ENCODE measurements at regions not wholly inside any gene's neighbourhood (a gene's known extent, or its start where the extent isn't known, plus 50 kb on each side); places are given as distances from the start of the nearest gene placed in this dataset.

DNA sequence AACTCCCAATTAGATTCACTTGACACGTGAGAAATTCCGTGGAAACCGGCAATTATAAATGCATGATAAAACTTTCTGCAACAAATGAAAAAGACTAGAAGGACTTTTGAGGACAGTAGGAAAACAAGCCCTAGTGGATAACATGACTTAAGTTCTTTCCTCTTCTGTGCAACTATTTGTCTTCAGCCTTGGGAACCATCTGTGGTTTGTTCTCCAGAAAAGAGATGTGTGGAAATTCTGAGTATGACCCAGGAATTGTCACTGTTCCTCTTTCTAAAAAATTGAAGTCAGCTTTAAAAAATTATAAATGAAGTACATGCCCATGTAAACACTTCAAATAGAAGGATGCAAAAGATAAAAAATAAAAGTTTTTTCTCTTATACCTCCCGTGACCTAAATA, 128.6 kb upstream of the SVIL start:
- TF ChIP-seq, protein P1, sequence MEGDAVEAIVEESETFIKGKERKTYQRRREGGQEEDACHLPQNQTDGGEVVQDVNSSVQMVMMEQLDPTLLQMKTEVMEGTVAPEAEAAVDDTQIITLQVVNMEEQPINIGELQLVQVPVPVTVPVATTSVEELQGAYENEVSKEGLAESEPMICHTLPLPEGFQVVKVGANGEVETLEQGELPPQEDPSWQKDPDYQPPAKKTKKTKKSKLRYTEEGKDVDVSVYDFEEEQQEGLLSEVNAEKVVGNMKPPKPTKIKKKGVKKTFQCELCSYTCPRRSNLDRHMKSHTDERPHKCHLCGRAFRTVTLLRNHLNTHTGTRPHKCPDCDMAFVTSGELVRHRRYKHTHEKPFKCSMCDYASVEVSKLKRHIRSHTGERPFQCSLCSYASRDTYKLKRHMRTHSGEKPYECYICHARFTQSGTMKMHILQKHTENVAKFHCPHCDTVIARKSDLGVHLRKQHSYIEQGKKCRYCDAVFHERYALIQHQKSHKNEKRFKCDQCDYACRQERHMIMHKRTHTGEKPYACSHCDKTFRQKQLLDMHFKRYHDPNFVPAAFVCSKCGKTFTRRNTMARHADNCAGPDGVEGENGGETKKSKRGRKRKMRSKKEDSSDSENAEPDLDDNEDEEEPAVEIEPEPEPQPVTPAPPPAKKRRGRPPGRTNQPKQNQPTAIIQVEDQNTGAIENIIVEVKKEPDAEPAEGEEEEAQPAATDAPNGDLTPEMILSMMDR (IDR thresholded peaks at IDR 0.05; ENCODE audit: borderline replicate concordance, extremely low read depth, low read length, poor library complexity, severe bottlenecking), result no peak
- no peak for TF ChIP-seq EZH2 (IDR thresholded peaks at IDR 0.05; ENCODE audit: borderline replicate concordance, low read depth, low read length, severe bottlenecking)

All from DND-41 (cell line).